GM18502 (cell line): ENCODE measurements at regions not wholly inside any gene's neighbourhood (a gene's known extent, or its start where the extent isn't known, plus 50 kb on each side); places are given as distances from the start of the nearest gene placed in this dataset.
"Not testable (repeated sequence)": the region's sequence is repeated elsewhere in the genome, so short reads cannot be mapped to it uniquely, and the experiment has no call there.

Source experiments
- ATAC-seq: cut with Tn5 transposase; IDR thresholded peaks from one replicate; pipeline ENCODE4 v1.9.1; 2021; ENCODE audit warnings: mild to moderate bottlenecking; ENCODE audit not compliant: unreplicated experiment, poor library complexity

- no peak for ATAC-seq
Measured at GRCh38 chr16:88128556-88128955, 177.3 kb downstream of the BANP start.

GRCh38 chr16:88129133-88129532, 177.9 kb downstream of the BANP start:
- ATAC-seq: not testable (repeated sequence)

GRCh38 chr16:88130016-88130415, 178.8 kb downstream of the BANP start:
- no peak for ATAC-seq

- no peak for ATAC-seq
Measured at GRCh38 chr16:88130681-88131080, 179.4 kb downstream of the BANP start.

DNA sequence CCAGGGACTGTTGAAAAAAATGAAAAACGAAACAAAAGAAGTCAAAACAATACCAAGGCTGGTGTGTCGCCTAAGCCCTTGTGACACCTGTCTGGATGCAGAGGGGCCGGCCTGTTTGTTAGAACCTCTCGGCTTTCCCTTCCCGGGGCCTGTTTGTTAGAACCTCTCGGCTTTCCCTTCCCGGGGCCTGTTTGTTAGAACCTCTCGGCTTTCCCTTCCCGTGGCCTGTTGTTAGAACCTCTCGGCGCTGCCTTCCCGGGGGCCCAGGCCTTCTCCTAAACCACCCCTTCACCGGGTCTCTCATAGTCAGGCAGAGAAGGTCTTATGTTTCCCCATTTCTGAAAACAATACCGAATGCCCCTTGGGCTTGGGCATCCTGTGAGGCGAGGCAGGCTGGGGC, 180.0 kb downstream of the BANP start:
- no peak for ATAC-seq

DNA sequence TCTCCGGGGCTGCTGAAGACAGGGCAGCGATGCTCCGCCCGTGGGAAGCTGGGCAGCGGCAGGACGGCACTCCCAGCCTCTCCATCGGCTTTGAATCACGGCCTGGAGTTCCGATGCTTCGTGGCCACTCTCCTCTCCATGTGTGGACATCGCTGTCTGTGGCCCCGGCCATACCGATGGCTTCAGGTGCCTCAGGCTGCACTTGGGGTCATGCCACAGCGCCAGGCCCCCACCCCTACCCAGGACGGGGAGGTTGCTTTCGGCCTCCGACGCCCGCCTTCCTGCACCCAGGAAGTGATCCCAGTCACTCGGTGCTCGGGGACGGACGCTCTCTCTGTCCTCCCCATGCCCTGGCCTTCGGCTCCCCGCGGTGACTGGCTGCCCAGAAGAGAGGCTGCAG, 180.7 kb downstream of the BANP start:
- no peak for ATAC-seq

GRCh38 chr16:88132836-88133506, 181.7 kb downstream of the BANP start:
- ATAC-seq: no peak

DNA sequence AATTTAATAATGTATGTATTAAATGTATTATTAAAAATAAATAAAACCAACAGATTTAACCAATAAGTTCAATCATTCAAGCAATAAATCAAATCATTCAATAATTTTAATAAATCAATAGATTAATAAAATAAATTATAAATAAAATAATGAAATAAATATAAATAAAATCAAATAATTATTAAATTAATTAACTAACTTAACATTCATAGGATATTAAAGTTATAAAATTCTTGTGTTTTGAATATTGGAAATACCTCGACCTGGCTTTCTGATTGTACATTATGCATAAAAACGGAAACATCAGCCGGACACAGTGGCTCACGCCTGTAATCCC, 182.2 kb downstream of the BANP start:
- ATAC-seq: no peak

DNA sequence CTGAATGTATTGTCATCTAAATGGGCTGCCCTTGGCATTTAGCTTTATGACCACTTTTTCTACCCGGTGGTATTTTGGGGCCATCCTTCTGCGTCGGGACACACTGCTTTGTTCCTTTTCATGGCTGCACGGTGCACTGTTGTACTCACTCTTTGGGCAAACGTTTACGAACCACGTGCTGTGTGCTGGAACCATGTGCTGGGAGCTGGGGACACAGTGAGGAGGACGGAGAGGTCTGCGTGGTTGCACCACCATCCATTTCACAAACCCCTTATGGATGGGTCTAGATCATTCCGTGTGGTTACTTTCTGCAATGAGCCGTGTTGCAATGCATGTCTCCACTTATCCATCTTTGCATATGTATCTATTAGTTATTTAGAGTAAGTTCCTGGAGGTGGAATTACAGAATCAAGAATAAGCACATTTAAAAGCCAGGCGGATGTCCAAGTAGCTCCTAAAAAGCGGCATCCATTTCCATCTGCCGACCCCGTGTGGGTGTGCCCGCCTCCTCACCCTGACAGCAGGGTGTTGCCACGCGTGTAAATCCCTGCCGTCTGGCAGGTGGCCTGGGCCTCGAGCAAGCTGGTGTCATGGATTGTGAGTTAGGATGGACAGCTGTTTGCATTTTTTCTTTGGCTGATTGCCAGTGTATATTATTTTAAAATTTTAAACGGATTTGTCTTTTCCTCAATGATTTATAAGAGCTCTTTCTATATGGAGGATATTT, 183.1 kb downstream of the BANP start:
- ATAC-seq: not testable (repeated sequence)

GRCh38 chr16:88134899-88135682, 183.9 kb downstream of the BANP start:
- not testable (repeated sequence) for ATAC-seq

- ATAC-seq: not testable (repeated sequence)
Measured at GRCh38 chr16:88136211-88136713, 185.0 kb downstream of the BANP start.

DNA sequence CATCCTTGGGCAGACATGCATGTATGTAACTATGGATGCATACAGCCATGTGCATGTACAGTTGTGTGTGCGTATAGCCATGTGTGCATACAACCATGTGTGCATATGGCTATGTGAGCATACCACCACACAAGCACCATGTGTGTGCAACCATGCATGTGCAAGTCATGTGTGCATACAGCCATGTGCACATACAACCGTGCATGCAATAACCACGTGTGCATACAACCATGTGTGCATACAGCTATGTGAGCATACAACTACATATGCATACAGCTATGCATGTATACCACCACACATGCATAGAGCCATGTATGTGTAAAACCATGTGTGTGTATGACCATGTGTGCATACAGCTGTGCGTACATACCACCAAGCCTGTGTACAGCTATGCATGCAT, 185.7 kb downstream of the BANP start:
- ATAC-seq: not testable (repeated sequence)

DNA sequence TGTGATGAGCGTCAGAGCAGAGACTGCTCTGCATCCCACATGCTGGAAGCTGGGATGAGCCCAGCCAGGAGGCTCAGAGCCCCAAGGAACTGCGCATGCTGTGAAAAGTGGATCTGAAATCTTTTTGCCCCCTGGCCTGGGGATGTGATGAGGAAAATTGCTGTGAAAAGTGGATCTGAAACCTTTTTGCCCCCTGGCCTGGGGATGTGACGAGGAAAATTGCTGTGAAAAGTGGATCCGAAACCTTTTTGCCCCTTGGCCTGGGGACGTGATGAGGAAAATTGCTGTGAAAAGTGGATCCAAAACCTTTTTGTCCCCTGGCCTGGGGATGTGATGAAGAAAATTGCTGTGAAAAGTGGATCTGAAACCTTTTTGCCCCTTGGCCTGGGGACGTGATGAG, 187.9 kb downstream of the BANP start:
- ATAC-seq: not testable (repeated sequence)

DNA sequence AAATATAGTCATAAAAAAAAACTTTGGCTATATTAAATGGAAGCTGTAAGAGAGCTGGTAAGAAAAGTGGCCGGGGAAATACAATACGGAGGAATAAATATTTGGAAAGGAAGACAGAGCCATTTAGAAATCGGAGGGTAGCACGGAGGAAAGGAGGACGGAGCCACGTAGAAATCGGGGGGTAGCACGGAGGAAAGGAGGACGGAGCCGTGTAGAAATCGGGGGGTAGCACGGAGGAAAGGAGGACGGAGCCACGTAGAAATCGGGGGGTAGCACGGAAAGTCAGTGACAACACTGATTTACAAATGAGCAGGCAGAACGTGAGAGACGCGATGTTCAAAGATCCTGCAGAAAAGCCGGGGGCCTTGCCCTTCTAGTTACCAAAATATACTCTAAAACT, 189.0 kb downstream of the BANP start:
- ATAC-seq: not testable (repeated sequence)

GRCh38 chr16:88141580-88141979, 190.3 kb downstream of the BANP start:
- ATAC-seq: no peak

GRCh38 chr16:88142056-88142935, 191.1 kb downstream of the BANP start:
- ATAC-seq: not testable (repeated sequence)

DNA sequence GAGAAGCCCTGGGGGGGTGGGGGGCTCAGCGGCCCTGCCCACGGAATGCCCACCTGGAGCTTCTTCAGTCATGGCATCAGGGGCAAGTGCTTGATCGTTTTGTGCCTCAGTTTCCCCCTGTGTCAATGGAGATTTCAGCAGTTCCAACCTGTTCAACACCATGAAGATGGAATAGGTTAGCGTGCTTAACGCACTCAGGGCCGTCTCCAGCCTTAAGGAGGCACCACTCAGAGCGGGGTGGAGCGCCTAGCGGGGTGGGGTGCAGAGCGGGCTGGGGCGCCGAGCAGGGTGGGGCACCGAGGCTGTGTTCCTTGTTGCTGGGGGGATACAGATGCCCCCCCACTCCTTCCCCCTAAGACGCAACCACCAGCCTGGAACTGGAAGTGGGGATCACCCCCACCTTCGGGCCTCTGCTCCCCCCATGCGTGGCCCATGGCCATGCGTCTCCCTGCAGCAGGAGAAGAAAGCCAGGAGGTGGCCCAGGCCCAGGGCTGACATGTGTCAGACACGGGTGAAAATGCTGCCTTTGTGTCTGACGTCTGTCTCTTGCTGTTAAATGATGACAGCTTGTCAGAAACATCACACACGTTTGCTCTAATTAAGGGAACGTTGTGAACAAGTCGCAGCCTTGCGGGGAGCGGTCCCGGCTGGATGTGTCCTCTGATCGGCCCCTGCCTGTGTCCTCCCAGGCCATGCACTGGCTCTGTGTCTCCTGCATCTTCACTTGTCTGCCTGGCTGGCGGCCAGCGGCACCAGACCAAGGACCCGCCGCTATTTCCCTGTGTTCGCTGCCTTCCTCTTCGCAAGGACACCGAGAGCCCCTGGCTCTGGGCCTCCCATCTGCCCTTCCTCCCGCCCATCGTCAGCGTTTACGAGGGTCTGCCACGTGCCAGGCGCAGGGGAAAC, 192.1 kb downstream of the BANP start:
- ATAC-seq: not testable (repeated sequence)

GRCh38 chr16:88144028-88144511, 192.8 kb downstream of the BANP start:
- no peak for ATAC-seq

- not testable (repeated sequence) for ATAC-seq
Measured at GRCh38 chr16:88145376-88145775, 194.1 kb downstream of the BANP start.
